ENCODE measurements at regions not wholly inside any gene's neighbourhood (a gene's known extent, or its start where the extent isn't known, plus 50 kb on each side); places are given as distances from the start of the nearest gene placed in this dataset.

- TF ChIP-seq POLR2A (IDR thresholded peaks at IDR 0.05; ENCODE audit: borderline replicate concordance, extremely low read depth, insufficient read depth, insufficient read length) (no peak), ZNF274 (IDR thresholded peaks at IDR 0.05; ENCODE audit: low read depth, low read length) (no peak), CTCF (IDR thresholded peaks at IDR 0.05 in 2 of 3, conservative IDR thresholded peaks at IDR 0.05 in 1 of 3; ENCODE audit: borderline replicate concordance in 1 of 3, insufficient read depth in 1 of 3, low read depth in 2 of 3, low read length in 2 of 3) (no peak)
Measured at GRCh38 chr3:94482686-94483085, 419.8 kb downstream of the NSUN3 start.
